ENCODE measurements at regions not wholly inside any gene's neighbourhood (a gene's known extent, or its start where the extent isn't known, plus 50 kb on each side); places are given as distances from the start of the nearest gene placed in this dataset.

GRCh38 chr5:108629779-108630528 lies 117.7 kb upstream of the FER start:
- no peaks in the 10 kb centered on the region for H3K36me3 ChIP-seq (replicated peaks; ENCODE audit: insufficient read depth, low read depth)
- no peaks in the 10 kb centered on the region for H4K20me1 ChIP-seq (ENCODE audit: insufficient read depth, poor library complexity, severe bottlenecking)
- no peaks in the 10 kb centered on the region for H3K9me3 ChIP-seq (ENCODE audit: low read depth)
- TF ChIP-seq EZH2 (IDR thresholded peaks at IDR 0.05; ENCODE audit: borderline replicate concordance), result no peak
- TF ChIP-seq, protein P1, sequence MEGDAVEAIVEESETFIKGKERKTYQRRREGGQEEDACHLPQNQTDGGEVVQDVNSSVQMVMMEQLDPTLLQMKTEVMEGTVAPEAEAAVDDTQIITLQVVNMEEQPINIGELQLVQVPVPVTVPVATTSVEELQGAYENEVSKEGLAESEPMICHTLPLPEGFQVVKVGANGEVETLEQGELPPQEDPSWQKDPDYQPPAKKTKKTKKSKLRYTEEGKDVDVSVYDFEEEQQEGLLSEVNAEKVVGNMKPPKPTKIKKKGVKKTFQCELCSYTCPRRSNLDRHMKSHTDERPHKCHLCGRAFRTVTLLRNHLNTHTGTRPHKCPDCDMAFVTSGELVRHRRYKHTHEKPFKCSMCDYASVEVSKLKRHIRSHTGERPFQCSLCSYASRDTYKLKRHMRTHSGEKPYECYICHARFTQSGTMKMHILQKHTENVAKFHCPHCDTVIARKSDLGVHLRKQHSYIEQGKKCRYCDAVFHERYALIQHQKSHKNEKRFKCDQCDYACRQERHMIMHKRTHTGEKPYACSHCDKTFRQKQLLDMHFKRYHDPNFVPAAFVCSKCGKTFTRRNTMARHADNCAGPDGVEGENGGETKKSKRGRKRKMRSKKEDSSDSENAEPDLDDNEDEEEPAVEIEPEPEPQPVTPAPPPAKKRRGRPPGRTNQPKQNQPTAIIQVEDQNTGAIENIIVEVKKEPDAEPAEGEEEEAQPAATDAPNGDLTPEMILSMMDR (IDR thresholded peaks at IDR 0.05; ENCODE audit: poor library complexity), result no peak
- TF ChIP-seq EZH2phosphoT487 (IDR thresholded peaks at IDR 0.05; ENCODE audit: low read depth, severe bottlenecking, unreplicated experiment), result no peak
- no peaks in the 10 kb centered on the region for H3K4me1 ChIP-seq (ENCODE audit: insufficient read depth)
- no peak overlapping the region for H3K4me3 ChIP-seq
- WGBS (ENCODE audit: low lambda C conversion rate, missing lambda C conversion rate), result 89% methylated on average over 2 of the region's 2 CpGs
- H2AFZ ChIP-seq, result no peak overlapping the region
- H3K4me2 ChIP-seq, result no peak overlapping the region
- no peaks in the 10 kb centered on the region for H3K9me2 ChIP-seq (replicated peaks; ENCODE audit: insufficient read depth)
- H3K27me3 ChIP-seq, result no peaks in the 10 kb centered on the region
- no peak overlapping the region for H3K27ac ChIP-seq
- no peaks in the 10 kb centered on the region for H3K79me2 ChIP-seq
- no peak for DNase-seq (ENCODE audit: low spot score)

DNA sequence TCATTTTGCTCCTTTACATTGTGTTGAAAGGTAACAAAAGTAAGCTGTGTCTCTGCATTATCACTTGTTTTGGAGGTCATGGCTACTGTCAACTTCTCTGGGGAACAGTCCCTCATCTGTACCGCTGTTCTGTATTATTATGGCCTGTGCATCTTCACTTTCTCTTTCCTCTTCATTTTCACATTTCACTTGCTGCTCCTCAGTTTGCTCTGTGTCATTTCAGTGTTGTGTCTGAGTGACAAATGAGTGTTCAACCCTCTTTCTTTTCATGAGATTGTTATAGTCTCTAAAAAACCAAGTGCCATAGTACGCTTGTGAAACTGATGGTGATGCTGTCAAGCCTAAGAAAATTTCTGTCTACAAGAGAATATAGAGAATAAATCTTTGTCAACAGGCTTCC lies 122.0 kb upstream of the FER start:
- Histone ChIP-seq H3K9me3 (ENCODE audit: low read depth) (no peaks in the 10 kb centered on the region), H3K27me3 (no peaks in the 10 kb centered on the region), H3K9me2 (replicated peaks; ENCODE audit: insufficient read depth) (no peaks in the 10 kb centered on the region), H3K4me3 (no peak overlapping the region), H3K27ac (no peak overlapping the region), H3K4me1 (ENCODE audit: insufficient read depth) (no peaks in the 10 kb centered on the region), H3K4me2 (no peak overlapping the region), H4K20me1 (ENCODE audit: insufficient read depth, poor library complexity, severe bottlenecking) (no peaks in the 10 kb centered on the region), H3K36me3 (replicated peaks; ENCODE audit: insufficient read depth, low read depth) (no peaks in the 10 kb centered on the region), H3K79me2 (no peaks in the 10 kb centered on the region), H2AFZ (no peak overlapping the region)
- DNase-seq (ENCODE audit: low spot score), result no peak
- TF ChIP-seq, protein P1 (IDR thresholded peaks at IDR 0.05; ENCODE audit: poor library complexity), result no peak
- TF ChIP-seq EZH2phosphoT487 (IDR thresholded peaks at IDR 0.05; ENCODE audit: low read depth, severe bottlenecking, unreplicated experiment) (no peak), EZH2 (IDR thresholded peaks at IDR 0.05; ENCODE audit: borderline replicate concordance) (no peak)
- WGBS (ENCODE audit: low lambda C conversion rate, missing lambda C conversion rate), result 94% methylated on average over 2 of the region's 2 CpGs

DNA sequence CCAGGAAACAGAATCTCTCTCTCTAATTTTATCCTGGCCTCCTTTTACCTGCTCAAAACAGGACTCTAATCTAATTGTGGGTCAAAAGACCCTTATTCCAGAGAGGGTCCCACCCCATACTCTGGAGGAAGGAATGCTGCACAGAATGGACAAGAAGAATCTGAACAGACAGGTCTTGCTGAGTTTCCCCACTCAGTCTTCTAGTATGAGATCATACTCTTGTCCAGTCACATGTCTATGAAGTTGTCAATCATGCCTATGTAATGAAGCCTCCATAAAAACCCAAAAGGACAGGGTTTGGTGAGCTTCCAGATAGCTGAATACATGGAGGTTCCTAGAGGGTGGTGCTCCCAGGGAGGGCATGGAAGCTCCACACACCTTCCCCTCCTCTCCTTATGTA lies 123.9 kb upstream of the FER start:
- no peak overlapping the region for H3K4me2 ChIP-seq
- H2AFZ ChIP-seq, result no peak overlapping the region
- no peaks in the 10 kb centered on the region for H3K4me1 ChIP-seq (ENCODE audit: insufficient read depth)
- no peaks in the 10 kb centered on the region for H3K9me2 ChIP-seq (replicated peaks; ENCODE audit: insufficient read depth)
- no peak overlapping the region for H3K4me3 ChIP-seq
- H3K36me3 ChIP-seq (replicated peaks; ENCODE audit: insufficient read depth, low read depth), result no peaks in the 10 kb centered on the region
- no peaks in the 10 kb centered on the region for H4K20me1 ChIP-seq (ENCODE audit: insufficient read depth, poor library complexity, severe bottlenecking)
- H3K27ac ChIP-seq, result no peak overlapping the region
- H3K9me3 ChIP-seq (ENCODE audit: low read depth), result no peaks in the 10 kb centered on the region
- H3K27me3 ChIP-seq, result no peaks in the 10 kb centered on the region
- H3K79me2 ChIP-seq, result no peaks in the 10 kb centered on the region
- TF ChIP-seq, protein P1 (IDR thresholded peaks at IDR 0.05; ENCODE audit: poor library complexity), result no peak
- DNase-seq (ENCODE audit: low spot score), result no peak

- Histone ChIP-seq H3K4me2 (no peak overlapping the region), H3K9me2 (replicated peaks; ENCODE audit: insufficient read depth) (no peaks in the 10 kb centered on the region), H3K9me3 (ENCODE audit: low read depth) (no peaks in the 10 kb centered on the region), H3K79me2 (no peaks in the 10 kb centered on the region), H3K27ac (no peak overlapping the region), H3K4me3 (no peak overlapping the region), H2AFZ (no peak overlapping the region), H3K27me3 (no peaks in the 10 kb centered on the region), H4K20me1 (ENCODE audit: insufficient read depth, poor library complexity, severe bottlenecking) (no peaks in the 10 kb centered on the region), H3K36me3 (replicated peaks; ENCODE audit: insufficient read depth, low read depth) (no peaks in the 10 kb centered on the region), H3K4me1 (ENCODE audit: insufficient read depth) (no peaks in the 10 kb centered on the region)
- 75% methylated on average over 6 of the region's 6 CpGs for WGBS (ENCODE audit: low lambda C conversion rate, missing lambda C conversion rate)
- no peak for TF ChIP-seq EZH2phosphoT487 (IDR thresholded peaks at IDR 0.05; ENCODE audit: low read depth, severe bottlenecking, unreplicated experiment)
- TF ChIP-seq, protein P1 (IDR thresholded peaks at IDR 0.05; ENCODE audit: poor library complexity), result no peak
- no peak for TF ChIP-seq EZH2 (IDR thresholded peaks at IDR 0.05; ENCODE audit: borderline replicate concordance)
- DNase-seq (ENCODE audit: low spot score), result no peak
Measured at GRCh38 chr5:108620516-108620915, 127.2 kb upstream of the FER start.
